Suprapubic skin (tissue), 4 donors: ENCODE measurements at regions not wholly inside any gene's neighbourhood (a gene's known extent, or its start where the extent isn't known, plus 50 kb on each side); places are given as distances from the start of the nearest gene placed in this dataset.

Experiments used
- DNase-seq, 2 donors: peaks; one replicate each; pipeline ENCODE4 v3.0.0-alpha.2; 2019; ENCODE audit warnings: low spot score in 2 of 2
- H3K27ac ChIP-seq: fragments of 200-600 bp; sonication (generic); one replicate; pipeline ENCODE4 v1.5.1; 2019
- H3K27me3 ChIP-seq: fragments of 200-600 bp; sonication (generic); one replicate; pipeline ENCODE4 v1.5.1; 2019
- H3K36me3 ChIP-seq: fragments of 200-600 bp; sonication (generic); one replicate; pipeline ENCODE4 v1.5.1; 2019
- H3K4me1 ChIP-seq: fragments of 200-600 bp; sonication (generic); one replicate; pipeline ENCODE4 v1.5.1; 2019
- H3K4me3 ChIP-seq: fragments of 200-600 bp; sonication (generic); one replicate; pipeline ENCODE4 v1.5.1; 2019; ENCODE audit warnings: mild to moderate bottlenecking
- H3K9me3 ChIP-seq: fragments of 200-600 bp; sonication (generic); one replicate; pipeline ENCODE4 v1.5.1; 2019
- EP300 ChIP-seq: sonication (generic); formaldehyde crosslinking; IDR thresholded peaks from one replicate; pipeline ENCODE4 v1.6.1; 2017; ENCODE audit warnings: antibody characterized with exemption
- POLR2A ChIP-seq, 2 donors: fragments of 450-650 bp; IDR thresholded peaks; one replicate each; pipeline ENCODE4 v1.6.1; 2017; ENCODE audit warnings: antibody characterized with exemption in 2 of 2, mild to moderate bottlenecking in 2 of 2, moderate library complexity in 2 of 2
- POLR2AphosphoS5 ChIP-seq, 3 donors: sonication (generic); formaldehyde crosslinking; IDR thresholded peaks; one replicate each; pipeline ENCODE4 v1.6.1; 2017; ENCODE audit warnings: antibody characterized with exemption in 3 of 3
- WGBS: methylation state at CpG from one replicate; pipeline ENCODE4 v1.1.5; 2018; 5-methylcytosine and 5-hydroxymethylcytosine counted together
- TF ChIP-seq, protein P1 (sequence below), 2 donors: fragments of 200-600 bp in 1 of 2; fragments of 450-650 bp in 1 of 2; sonication (generic) in 1 of 2; IDR thresholded peaks; one replicate each; pipeline ENCODE4 v1.5.1; 2016 to 2019; ENCODE audit warnings: antibody characterized with exemption in 2 of 2, mild to moderate bottlenecking in 1 of 2, moderate library complexity in 1 of 2

DNA sequence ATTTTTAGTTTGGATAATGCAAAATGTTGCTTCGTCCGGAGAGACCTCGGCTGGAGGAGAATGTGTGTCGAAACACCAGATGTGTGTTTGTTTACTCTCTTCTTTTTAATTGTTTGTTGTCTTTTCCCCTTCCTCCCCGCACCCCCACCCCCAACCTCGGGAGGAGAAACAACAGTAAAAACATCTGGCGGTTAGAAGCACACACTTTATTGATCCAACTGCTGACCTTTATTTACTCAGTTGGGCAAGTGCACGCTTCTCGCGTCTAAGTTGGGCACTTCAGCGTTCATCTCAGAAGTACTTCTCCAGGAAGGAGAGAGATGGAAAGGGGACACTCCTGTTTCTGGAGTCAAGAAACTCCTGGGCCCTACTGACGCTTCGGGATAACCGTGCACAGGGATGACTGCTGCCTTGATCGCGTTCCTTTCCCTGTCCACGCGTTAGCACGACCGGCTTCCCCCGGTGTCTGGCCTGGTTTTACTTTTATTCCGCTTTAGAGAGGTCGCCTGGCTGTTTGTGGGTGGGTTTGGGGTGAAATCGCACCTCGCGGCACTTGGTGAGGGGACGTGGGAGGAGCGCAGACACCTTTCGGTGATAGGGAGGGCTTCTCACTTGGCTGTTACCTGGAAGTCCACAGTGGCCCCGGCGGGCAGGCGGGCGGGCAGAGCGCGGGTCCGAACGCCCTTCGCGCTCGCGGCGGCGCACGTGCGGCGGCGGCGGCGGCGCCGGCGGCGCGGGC is 168.3 kb upstream of the PPP1R3A start:
- TF ChIP-seq POLR2AphosphoS5 (IDR thresholded peaks at IDR 0.05), result no peak
- H3K4me1 ChIP-seq, result peaks cover 52% of the 10 kb centered on the region
- H3K4me3 ChIP-seq, result peak overlapping the region; percentile 75
- H3K27ac ChIP-seq, result peak overlapping the region; percentile 90
- H3K36me3 ChIP-seq, result no peaks in the 10 kb centered on the region
- H3K9me3 ChIP-seq, result no peaks in the 10 kb centered on the region
- WGBS, result 2% methylated on average over 27 of the region's 54 CpGs
- DNase-seq, result peak; percentile 64 to 72
- H3K27me3 ChIP-seq, result peaks cover 38% of the 10 kb centered on the region

DNA sequence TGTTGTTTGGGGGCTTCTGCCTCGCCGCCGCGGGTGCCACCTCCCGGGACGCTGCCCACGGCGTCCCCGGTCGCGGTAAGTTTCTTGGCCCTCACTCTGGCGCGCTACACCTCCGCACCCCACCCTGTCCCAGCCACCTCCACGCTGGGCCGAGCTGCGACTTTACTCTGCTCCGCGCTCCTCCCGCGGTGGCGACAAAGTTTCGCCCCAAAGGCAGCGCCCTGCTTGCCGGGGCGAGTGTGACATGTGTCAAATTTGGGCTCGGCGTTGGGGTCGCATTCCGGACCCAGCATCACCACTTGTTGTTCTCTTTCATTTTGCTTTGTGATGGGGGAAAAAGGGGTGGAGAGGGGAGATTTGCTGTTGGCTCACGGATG is 167.7 kb upstream of the PPP1R3A start:
- Histone ChIP-seq H3K9me3 (no peaks in the 10 kb centered on the region), H3K36me3 (no peaks in the 10 kb centered on the region), H3K4me3 (peak overlapping the region; percentile 75), H3K4me1 (peaks cover 52% of the 10 kb centered on the region), H3K27ac (peak overlapping the region; percentile 90), H3K27me3 (peaks cover 41% of the 10 kb centered on the region)
- under 1% methylated on average over 15 of the region's 31 CpGs for WGBS
- peak; percentile 71 to 78 for DNase-seq
- TF ChIP-seq POLR2AphosphoS5 (IDR thresholded peaks at IDR 0.05) (no peak), EP300 (no peak), POLR2A (IDR thresholded peaks at IDR 0.05) (no peak)
- TF ChIP-seq, protein P1, sequence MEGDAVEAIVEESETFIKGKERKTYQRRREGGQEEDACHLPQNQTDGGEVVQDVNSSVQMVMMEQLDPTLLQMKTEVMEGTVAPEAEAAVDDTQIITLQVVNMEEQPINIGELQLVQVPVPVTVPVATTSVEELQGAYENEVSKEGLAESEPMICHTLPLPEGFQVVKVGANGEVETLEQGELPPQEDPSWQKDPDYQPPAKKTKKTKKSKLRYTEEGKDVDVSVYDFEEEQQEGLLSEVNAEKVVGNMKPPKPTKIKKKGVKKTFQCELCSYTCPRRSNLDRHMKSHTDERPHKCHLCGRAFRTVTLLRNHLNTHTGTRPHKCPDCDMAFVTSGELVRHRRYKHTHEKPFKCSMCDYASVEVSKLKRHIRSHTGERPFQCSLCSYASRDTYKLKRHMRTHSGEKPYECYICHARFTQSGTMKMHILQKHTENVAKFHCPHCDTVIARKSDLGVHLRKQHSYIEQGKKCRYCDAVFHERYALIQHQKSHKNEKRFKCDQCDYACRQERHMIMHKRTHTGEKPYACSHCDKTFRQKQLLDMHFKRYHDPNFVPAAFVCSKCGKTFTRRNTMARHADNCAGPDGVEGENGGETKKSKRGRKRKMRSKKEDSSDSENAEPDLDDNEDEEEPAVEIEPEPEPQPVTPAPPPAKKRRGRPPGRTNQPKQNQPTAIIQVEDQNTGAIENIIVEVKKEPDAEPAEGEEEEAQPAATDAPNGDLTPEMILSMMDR (IDR thresholded peaks at IDR 0.05), result no peak

DNA sequence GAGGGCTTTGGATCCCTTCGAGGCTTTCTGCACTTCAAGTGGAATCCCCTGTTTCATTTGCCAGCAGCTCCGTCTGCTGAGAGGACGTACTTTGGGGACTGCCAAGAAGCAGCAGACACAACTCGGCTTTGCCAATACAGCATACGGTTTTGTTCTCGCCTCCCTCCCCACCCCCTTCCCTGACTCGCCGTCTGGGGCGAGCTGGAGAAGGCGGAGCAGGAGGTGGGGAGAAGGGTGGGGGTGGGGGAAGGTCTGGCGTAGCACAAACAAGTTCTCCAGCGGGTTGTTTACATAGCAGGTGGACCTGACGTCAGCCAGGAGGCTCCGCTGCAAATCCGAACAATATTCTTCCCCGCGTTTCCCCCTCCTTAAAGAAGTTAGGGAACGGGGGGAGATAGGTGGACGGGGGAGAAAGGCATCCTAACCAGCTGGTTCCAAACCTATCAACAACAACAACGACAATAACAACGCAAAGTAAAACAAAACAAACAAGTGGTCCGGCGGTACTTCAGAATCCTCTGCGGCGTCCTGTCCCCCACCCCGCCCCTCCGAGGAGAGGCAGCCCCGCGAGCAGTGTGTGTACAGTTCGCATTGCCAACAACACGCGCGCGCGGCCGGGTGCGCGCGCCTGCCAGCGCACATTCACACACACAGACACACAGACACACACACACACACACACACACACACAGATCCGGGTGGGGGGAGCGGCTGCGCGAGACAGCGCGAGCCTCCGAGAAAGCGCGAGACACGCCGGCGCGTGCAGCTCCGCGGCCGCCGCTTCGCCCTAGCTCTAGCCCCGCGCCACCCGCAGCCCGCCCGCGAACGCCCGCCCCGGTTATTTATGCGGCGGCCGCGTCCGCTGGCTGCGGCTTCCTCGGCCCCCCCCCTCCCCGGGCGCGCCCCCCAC is 167.0 kb upstream of the PPP1R3A start:
- peak overlapping the region; percentile 90 for H3K27ac ChIP-seq
- H3K4me1 ChIP-seq, result peaks cover 52% of the 10 kb centered on the region
- under 1% methylated on average over 33 of the region's 77 CpGs for WGBS
- H3K36me3 ChIP-seq, result no peaks in the 10 kb centered on the region
- H3K27me3 ChIP-seq, result peaks cover 45% of the 10 kb centered on the region
- no peaks in the 10 kb centered on the region for H3K9me3 ChIP-seq
- DNase-seq, result peak; percentile 85 to 92
- TF ChIP-seq POLR2AphosphoS5 (IDR thresholded peaks at IDR 0.05), result peak in 1 of 3 donors; percentile 72
- TF ChIP-seq, protein P1 (IDR thresholded peaks at IDR 0.05), result no peak
- peak overlapping the region; percentile 75 for H3K4me3 ChIP-seq

DNA sequence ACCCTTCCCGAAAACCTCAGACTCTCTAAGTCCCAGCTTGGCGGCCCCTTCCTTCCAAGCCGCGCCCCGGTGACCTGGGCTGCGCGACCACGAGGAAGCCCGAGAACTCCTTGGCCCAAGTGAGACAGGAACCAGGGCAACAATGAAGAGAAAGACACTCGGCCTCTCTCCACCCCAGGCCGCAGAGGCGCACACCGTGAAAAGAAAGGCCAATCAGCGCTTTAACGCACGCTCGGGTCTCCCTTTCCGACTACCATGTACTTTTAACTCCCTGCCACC is 166.4 kb upstream of the PPP1R3A start:
- DNase-seq, result no peak
- Histone ChIP-seq H3K36me3 (no peaks in the 10 kb centered on the region), H3K4me3 (peak overlapping the region; percentile 75), H3K4me1 (peaks cover 52% of the 10 kb centered on the region), H3K27me3 (peaks cover 49% of the 10 kb centered on the region), H3K9me3 (no peaks in the 10 kb centered on the region), H3K27ac (peak overlapping the region; percentile 90)
- no peak for TF ChIP-seq POLR2A (IDR thresholded peaks at IDR 0.05)
- TF ChIP-seq EP300, result no peak
- TF ChIP-seq, protein P1 (IDR thresholded peaks at IDR 0.05), result no peak
- TF ChIP-seq POLR2AphosphoS5 (IDR thresholded peaks at IDR 0.05), result no peak
- under 1% methylated on average over 18 of the region's 18 CpGs for WGBS

DNA sequence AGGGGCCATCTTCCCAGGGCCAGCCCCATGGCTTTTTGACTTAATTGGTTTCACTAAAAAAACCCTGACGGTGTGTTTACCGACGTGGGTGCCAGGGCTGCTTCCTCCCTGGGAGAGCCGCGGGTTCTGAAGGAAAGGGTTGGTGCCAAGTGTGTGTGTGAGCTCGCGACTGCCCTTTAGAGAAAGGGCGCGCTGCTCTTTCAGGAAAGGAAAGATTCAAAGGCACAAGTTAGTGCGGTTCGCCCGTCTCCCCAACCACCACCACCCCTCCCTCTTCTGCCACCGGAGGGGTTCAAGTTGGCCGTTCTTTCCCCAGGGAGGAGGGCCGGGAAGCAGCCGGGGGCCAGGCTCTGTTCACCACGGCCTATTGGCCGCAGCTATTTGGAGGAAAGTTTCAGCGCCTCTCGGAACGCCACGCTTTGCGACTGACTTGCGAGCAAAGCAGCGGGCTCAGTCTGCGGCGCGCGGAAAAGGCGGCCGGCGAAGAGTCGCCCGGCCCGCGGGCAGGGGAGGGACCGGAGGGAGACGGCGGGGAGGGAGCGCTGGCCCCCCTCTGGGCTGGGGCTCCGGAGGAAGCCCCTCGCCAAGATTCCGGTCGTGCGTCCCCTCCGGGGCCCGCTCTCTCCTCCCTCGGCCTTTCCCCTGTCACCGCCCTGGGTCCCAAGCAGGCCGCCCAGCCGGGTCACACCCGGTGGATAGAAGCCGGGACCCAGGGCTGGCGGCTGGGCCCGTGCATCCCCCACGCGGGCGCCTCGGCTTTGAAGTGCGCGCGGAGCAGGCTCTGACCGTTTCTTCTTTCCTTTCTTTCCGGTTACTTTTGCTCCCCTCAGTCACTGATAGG is 165.9 kb upstream of the PPP1R3A start:
- H3K36me3 ChIP-seq, result no peaks in the 10 kb centered on the region
- peak; percentile 68 to 80 for DNase-seq
- peaks cover 53% of the 10 kb centered on the region for H3K27me3 ChIP-seq
- peaks cover 52% of the 10 kb centered on the region for H3K4me1 ChIP-seq
- peak overlapping the region; percentile 90 for H3K27ac ChIP-seq
- WGBS, result under 1% methylated on average over 34 of the region's 64 CpGs
- H3K4me3 ChIP-seq, result peak overlapping the region; percentile 75
- TF ChIP-seq POLR2A (IDR thresholded peaks at IDR 0.05) (no peak), POLR2AphosphoS5 (IDR thresholded peaks at IDR 0.05) (no peak), EP300 (no peak)
- TF ChIP-seq, protein P1 (IDR thresholded peaks at IDR 0.05), result no peak
- H3K9me3 ChIP-seq, result no peaks in the 10 kb centered on the region
